Peyer's patch (tissue), 4 donors: ENCODE measurements at regions not wholly inside any gene's neighbourhood (a gene's known extent, or its start where the extent isn't known, plus 50 kb on each side); places are given as distances from the start of the nearest gene placed in this dataset.

Experiments
- DNase-seq, 3 donors: peaks; one replicate each; pipeline ENCODE4 v3.0.0-alpha.2; 2017 to 2019
- H3K27ac ChIP-seq, 4 donors: fragments of 200-600 bp; sonication (generic); one replicate each; pipeline ENCODE4 v1.5.1; 2016 to 2019
- H3K27me3 ChIP-seq, 2 donors: fragments of 200-600 bp; sonication (generic); one replicate each; pipeline ENCODE4 v1.5.1; 2019
- H3K36me3 ChIP-seq, 3 donors: fragments of 200-600 bp; sonication (generic); one replicate each; pipeline ENCODE4 v1.5.1; 2016 to 2019
- H3K4me1 ChIP-seq, 4 donors: fragments of 200-600 bp; sonication (generic); one replicate each; pipeline ENCODE4 v1.5.1; 2016 to 2019
- H3K4me3 ChIP-seq, 4 donors: fragments of 200-600 bp; sonication (generic); 1 replicate in 3 of 4; 2 replicates in 1 of 4; pipeline ENCODE4 v1.5.1; 2016 to 2019; ENCODE audit warnings: mild to moderate bottlenecking in 1 of 4
- H3K9me3 ChIP-seq, 4 donors: fragments of 200-600 bp; sonication (generic); one replicate each; pipeline ENCODE4 v1.5.1; 2016 to 2019; ENCODE audit warnings: mild to moderate bottlenecking in 1 of 4
- POLR2A ChIP-seq, 2 donors: fragments of 450-650 bp; IDR thresholded peaks; one replicate each; pipeline ENCODE4 v1.5.1; 2017; ENCODE audit warnings: antibody characterized with exemption in 2 of 2, mild to moderate bottlenecking in 2 of 2, moderate library complexity in 2 of 2
- TF ChIP-seq, protein P1 (sequence below), 6 experiments: fragments of 450-650 bp in 4 of 6; fragments of 200-600 bp in 2 of 6; sonication (generic) in 1 of 6; IDR thresholded peaks; one replicate each; pipeline ENCODE4 v1.5.1; 2017 to 2019; ENCODE audit warnings: antibody characterized with exemption in 6 of 6, mild to moderate bottlenecking in 3 of 6, moderate library complexity in 1 of 6

DNA sequence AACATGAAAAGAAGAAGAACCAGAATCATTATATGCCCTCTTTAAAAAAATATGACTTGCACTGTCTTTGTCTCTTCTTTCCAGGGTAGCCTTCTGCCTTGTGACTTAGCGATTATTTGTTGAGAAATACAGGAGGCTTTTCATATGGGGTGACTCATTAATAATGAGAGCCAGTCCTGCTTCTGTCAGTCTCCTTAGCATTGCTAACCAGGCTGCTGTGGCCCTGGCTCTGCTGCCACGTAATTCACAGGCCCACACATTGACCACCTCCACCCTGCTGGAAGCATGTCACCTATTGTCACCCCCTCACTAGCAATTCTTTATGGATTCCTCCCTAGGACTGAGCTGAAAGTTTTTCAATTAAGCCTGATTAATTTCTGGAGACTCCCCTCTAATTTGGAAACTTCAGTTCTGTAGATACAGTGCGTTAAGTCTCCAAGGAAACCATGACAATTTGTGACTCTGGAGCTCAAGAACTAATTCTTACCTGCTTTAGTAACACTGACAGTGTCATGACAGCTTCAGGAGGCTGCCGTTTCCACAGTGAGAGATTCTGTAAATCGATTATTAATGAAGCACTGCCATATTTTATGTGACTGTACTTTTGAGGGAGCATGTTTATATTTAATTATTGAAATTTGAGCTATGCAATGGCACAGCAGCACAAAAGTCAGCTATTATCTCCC lies 267.9 kb upstream of the SP8 start:
- no peaks in the 10 kb centered on the region for H3K4me1 ChIP-seq
- no peaks in the 10 kb centered on the region for H3K27me3 ChIP-seq
- no peaks in the 10 kb centered on the region for H3K36me3 ChIP-seq
- H3K4me3 ChIP-seq: no peak overlapping the region
- H3K27ac ChIP-seq: no peak overlapping the region
- no peak for DNase-seq
- H3K9me3 ChIP-seq: no peaks in the 10 kb centered on the region
- TF ChIP-seq POLR2A (IDR thresholded peaks at IDR 0.05): no peak

DNA sequence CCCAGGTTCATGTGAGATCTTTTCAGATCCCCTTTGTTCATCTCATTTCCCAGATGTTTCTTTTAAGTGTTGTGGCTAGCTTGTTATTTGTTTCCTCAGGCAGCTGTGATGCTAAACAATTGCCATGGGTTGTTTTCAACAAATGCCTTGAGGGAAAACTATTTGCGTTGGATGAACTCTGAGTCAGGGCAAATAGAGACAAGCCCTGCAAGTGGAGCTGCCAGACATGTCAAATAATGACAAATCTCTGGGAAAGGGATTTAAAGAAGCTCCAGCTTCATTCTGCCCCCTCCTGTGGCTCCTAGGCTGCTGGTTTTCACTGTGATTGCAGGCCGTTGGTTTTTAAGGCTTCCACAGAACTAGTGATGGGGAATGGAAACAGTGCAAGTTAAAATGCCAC lies 272.4 kb upstream of the SP8 start:
- Histone ChIP-seq H3K27ac (no peak overlapping the region), H3K4me3 (no peak overlapping the region), H3K36me3 (no peaks in the 10 kb centered on the region), H3K9me3 (no peaks in the 10 kb centered on the region), H3K4me1 (no peaks in the 10 kb centered on the region), H3K27me3 (no peaks in the 10 kb centered on the region)
- DNase-seq: no peak
- TF ChIP-seq, protein P1, sequence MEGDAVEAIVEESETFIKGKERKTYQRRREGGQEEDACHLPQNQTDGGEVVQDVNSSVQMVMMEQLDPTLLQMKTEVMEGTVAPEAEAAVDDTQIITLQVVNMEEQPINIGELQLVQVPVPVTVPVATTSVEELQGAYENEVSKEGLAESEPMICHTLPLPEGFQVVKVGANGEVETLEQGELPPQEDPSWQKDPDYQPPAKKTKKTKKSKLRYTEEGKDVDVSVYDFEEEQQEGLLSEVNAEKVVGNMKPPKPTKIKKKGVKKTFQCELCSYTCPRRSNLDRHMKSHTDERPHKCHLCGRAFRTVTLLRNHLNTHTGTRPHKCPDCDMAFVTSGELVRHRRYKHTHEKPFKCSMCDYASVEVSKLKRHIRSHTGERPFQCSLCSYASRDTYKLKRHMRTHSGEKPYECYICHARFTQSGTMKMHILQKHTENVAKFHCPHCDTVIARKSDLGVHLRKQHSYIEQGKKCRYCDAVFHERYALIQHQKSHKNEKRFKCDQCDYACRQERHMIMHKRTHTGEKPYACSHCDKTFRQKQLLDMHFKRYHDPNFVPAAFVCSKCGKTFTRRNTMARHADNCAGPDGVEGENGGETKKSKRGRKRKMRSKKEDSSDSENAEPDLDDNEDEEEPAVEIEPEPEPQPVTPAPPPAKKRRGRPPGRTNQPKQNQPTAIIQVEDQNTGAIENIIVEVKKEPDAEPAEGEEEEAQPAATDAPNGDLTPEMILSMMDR (IDR thresholded peaks at IDR 0.05): no peak
- TF ChIP-seq POLR2A (IDR thresholded peaks at IDR 0.05): no peak

DNA sequence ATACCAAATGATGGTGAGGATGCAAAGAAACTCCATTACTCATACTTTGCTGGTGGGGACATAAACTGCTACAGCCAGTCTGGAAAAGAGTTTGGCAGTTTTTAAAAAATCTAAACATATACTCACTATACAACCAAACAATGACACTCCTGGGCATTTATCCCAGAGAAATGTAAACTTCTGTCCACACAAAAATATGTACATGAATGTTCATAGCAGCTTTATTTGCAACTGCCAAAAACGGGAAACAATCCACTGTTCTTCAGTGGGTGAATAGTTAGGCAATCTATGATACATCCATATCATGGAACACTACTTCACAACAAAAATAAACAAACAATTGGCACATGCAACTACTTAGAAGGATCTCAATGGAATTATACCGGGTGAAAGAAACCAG lies 276.4 kb upstream of the SP8 start:
- Histone ChIP-seq H3K27ac (no peak overlapping the region), H3K4me1 (no peaks in the 10 kb centered on the region), H3K4me3 (no peak overlapping the region), H3K36me3 (no peaks in the 10 kb centered on the region), H3K9me3 (no peaks in the 10 kb centered on the region), H3K27me3 (no peaks in the 10 kb centered on the region)
- no peak for DNase-seq
- TF ChIP-seq, protein P1 (IDR thresholded peaks at IDR 0.05): no peak

DNA sequence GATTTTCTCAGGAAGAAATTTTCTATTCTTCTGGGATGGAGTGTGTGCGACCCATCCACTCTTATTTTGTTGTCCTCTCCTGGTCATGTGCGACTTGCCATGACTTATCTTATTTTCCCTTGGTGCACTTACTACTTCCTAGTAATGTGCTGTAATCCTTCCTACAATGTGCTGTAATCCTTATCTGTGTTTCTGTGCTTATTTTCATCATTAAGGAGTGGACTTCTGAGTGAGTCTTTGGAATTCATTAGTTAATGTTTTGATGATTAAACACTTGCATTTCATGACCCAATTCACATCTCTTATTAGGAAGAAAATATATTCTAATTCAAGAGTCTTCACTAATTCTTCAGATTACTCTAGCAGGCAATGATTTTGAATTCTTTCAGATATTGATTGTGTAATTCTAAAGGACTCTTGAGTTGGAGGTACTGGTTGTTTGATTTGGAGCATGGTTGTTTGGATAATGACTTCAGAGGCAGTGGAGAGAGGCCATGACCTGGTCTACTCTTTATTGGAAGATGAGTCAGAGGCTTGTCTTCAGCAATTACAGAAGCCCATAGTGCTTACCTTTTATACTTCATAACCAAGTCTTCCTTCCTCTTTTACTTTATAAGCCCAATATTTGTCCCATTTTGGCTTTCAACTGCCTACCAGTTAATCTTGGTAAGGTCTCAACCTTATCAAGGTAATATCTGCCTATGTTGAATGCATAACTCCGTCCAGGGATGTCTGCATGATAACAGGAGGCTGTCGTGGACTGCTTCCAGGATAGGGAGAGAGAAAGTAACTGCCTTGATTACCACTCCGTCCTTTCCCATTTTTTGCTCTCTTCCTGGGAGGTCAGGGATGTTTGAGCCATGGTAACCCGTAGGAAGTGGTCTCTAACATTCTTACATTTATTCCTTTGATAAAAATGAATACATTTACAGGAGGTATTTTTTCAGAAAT lies 278.3 kb upstream of the SP8 start:
- no peak for TF ChIP-seq POLR2A (IDR thresholded peaks at IDR 0.05)
- TF ChIP-seq, protein P1 (IDR thresholded peaks at IDR 0.05): no peak
- H3K9me3 ChIP-seq: no peaks in the 10 kb centered on the region
- H3K27me3 ChIP-seq: no peaks in the 10 kb centered on the region
- no peaks in the 10 kb centered on the region for H3K4me1 ChIP-seq
- no peaks in the 10 kb centered on the region for H3K36me3 ChIP-seq
- DNase-seq: no peak
- no peak overlapping the region for H3K27ac ChIP-seq
- no peak overlapping the region for H3K4me3 ChIP-seq

DNA sequence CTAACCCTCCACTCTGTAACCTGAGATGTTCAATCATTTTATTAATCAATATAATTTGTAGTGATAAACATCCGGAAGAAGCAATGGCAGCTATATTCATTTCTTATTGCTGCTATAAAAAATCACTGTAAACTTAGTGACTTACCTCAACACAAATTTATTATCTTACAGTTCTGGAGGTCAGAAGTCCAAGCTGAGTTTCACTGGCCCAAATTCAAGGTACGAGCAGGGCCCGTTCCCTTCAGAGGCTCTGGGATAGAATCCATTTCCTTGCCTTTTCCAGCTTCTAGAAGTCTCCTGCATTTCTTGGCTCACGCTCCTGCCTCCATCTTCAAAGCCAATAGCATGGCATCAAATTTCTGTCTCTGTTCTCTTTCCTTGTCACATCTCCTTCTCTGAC lies 279.5 kb upstream of the SP8 start:
- no peaks in the 10 kb centered on the region for H3K4me1 ChIP-seq
- H3K36me3 ChIP-seq: no peaks in the 10 kb centered on the region
- no peak overlapping the region for H3K4me3 ChIP-seq
- TF ChIP-seq, protein P1 (IDR thresholded peaks at IDR 0.05): no peak
- TF ChIP-seq POLR2A (IDR thresholded peaks at IDR 0.05): no peak
- no peaks in the 10 kb centered on the region for H3K27me3 ChIP-seq
- no peak for DNase-seq
- no peak overlapping the region for H3K27ac ChIP-seq
- H3K9me3 ChIP-seq: no peaks in the 10 kb centered on the region

DNA sequence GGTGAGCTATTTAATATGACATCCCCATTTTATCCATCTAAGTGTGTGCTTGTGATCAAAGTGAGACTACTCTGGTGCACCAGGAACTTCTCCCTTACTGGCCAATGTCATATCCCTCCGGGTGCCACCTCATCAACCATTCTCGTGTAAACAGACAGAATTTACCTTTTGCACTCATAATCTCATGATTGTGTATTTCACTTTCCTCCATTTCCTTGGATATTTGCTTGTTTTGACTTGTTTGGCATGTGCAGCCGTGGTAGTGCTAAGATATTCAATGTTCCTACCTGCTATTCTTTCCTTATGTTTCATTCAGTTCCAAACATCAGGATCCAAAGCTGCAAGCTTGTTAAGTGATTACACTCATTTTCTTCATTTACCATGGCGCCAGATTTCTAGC lies 280.5 kb upstream of the SP8 start:
- DNase-seq: no peak
- H3K9me3 ChIP-seq: no peaks in the 10 kb centered on the region
- H3K27ac ChIP-seq: no peak overlapping the region
- no peaks in the 10 kb centered on the region for H3K36me3 ChIP-seq
- no peak overlapping the region for H3K4me3 ChIP-seq
- TF ChIP-seq, protein P1 (IDR thresholded peaks at IDR 0.05): no peak
- no peak for TF ChIP-seq POLR2A (IDR thresholded peaks at IDR 0.05)
- H3K4me1 ChIP-seq: no peaks in the 10 kb centered on the region
- no peaks in the 10 kb centered on the region for H3K27me3 ChIP-seq
